SK-N-SH (cell line): ENCODE measurements at regions not wholly inside any gene's neighbourhood (a gene's known extent, or its start where the extent isn't known, plus 50 kb on each side); places are given as distances from the start of the nearest gene placed in this dataset.

Experiments used
- CTCF ChIA-PET: fragments of 300-600, 350-600 bp; formaldehyde crosslinking; extraction: SDS; loops from one replicate; lab custom pipeline; 2021; lab: Yijun Ruan, JAX
- POLR2A ChIA-PET: fragments of 350-600 bp; sonication (Branson Sonifier 250); formaldehyde crosslinking; extraction: SDS; loops from one replicate; lab custom pipeline; 2020; ENCODE audit warnings: antibody characterized with exemption, inconsistent platforms; lab: Yijun Ruan, JAX
- DNase-seq: peaks from one replicate; pipeline ENCODE4 v3.0.0; 2012
- H2AFZ ChIP-seq: fragments of 200-600 bp; sonication (generic); 2 replicates; pipeline ENCODE4 v1.8.1; 2016; ENCODE audit warnings: antibody characterized with exemption, mild to moderate bottlenecking, low read depth
- H3F3A ChIP-seq: fragments of 200-600 bp; sonication (generic); replicated peaks from 2 replicates; pipeline ENCODE3; 2016; ENCODE audit warnings: antibody characterized with exemption, mild to moderate bottlenecking; ENCODE audit not compliant: insufficient read depth
- H3K27ac ChIP-seq, 2 experiments: fragments of 200-500 bp in 1 of 2; fragments of 200-600 bp in 1 of 2; sonication (Bioruptor generic) in 1 of 2; sonication (generic), shearing (Covaris generic) in 1 of 2; 2 replicates each; pipeline versions ENCODE4 v1.5.1 to v1.6.1; 2014 to 2016; ENCODE audit warnings: low read depth in 2 of 2, inconsistent platforms in 1 of 2, low read length in 1 of 2, mild to moderate bottlenecking in 1 of 2, mixed read lengths in 1 of 2
- H3K27me3 ChIP-seq: fragments of 200-600 bp; sonication (generic), shearing (Covaris generic); 2 replicates; pipeline ENCODE4 v1.6.1; 2016; ENCODE audit warnings: mixed run types; ENCODE audit not compliant: insufficient read depth
- H3K36me3 ChIP-seq, 2 experiments: fragments of 200-500 bp in 1 of 2; fragments of 200-600 bp in 1 of 2; sonication (Bioruptor generic) in 1 of 2; sonication (generic) in 1 of 2; replicated peaks in 1 of 2; 2 replicates each; pipeline versions ENCODE3 to v1.5.1; 2014 to 2016; ENCODE audit warnings: low read length in 1 of 2, mild to moderate bottlenecking in 1 of 2; ENCODE audit not compliant: insufficient read depth in 2 of 2, control insufficient read depth in 1 of 2
- H3K4me1 ChIP-seq, 2 experiments: fragments of 200-500 bp in 1 of 2; fragments of 200-600 bp in 1 of 2; sonication (Bioruptor generic) in 1 of 2; sonication (generic), shearing (Covaris generic) in 1 of 2; 2 replicates each; pipeline versions ENCODE4 v1.5.1 to v1.6.1; 2014 to 2016; ENCODE audit warnings: low read depth in 1 of 2, low read length in 1 of 2, mixed run types in 1 of 2; ENCODE audit not compliant: insufficient read depth in 2 of 2, control insufficient read depth in 1 of 2
- H3K4me2 ChIP-seq: fragments of 200-600 bp; sonication (generic), shearing (Covaris generic); 2 replicates; pipeline ENCODE4 v1.6.1; 2017; ENCODE audit warnings: mixed run types
- H3K4me3 ChIP-seq, 2 experiments: fragments of 200-500 bp in 1 of 2; fragments of 200-600 bp in 1 of 2; sonication (Bioruptor generic) in 1 of 2; sonication (generic), shearing (Covaris generic) in 1 of 2; 2 replicates each; pipeline versions ENCODE4 v1.5.1 to v1.8.1; 2014 to 2016; ENCODE audit warnings: low read depth in 2 of 2, inconsistent platforms in 1 of 2, low read length in 1 of 2, mild to moderate bottlenecking in 1 of 2, mixed read lengths in 1 of 2, moderate library complexity in 1 of 2
- H3K79me2 ChIP-seq: fragments of 200-600 bp; sonication (generic); 2 replicates; pipeline ENCODE4 v1.8.1; 2017; ENCODE audit warnings: mild to moderate bottlenecking; ENCODE audit not compliant: insufficient read depth
- H3K9ac ChIP-seq: fragments of 200-600 bp; sonication (generic); 2 replicates; pipeline ENCODE4 v1.6.1; 2017; ENCODE audit warnings: mixed run types
- H3K9me2 ChIP-seq: fragments of 200-600 bp; sonication (generic); 2 replicates; pipeline ENCODE4 v1.6.1; 2017; ENCODE audit warnings: mixed run types
- H3K9me3 ChIP-seq: fragments of 200-600 bp; sonication (generic); 2 replicates; pipeline ENCODE4 v1.6.1; 2017; ENCODE audit warnings: mixed run types, mild to moderate bottlenecking, moderate library complexity
- H4K20me1 ChIP-seq: fragments of 200-600 bp; sonication (generic); 2 replicates; pipeline ENCODE4 v1.6.1; 2017; ENCODE audit warnings: mild to moderate bottlenecking, mixed run types; ENCODE audit not compliant: insufficient read depth
- CHD2 ChIP-seq: fragments of 150-350 bp; IDR thresholded peaks from 2 replicates; pipeline ENCODE4 v1.6.1; 2018; ENCODE audit warnings: low read length; ENCODE audit not compliant: partially characterized antibody
- EP300 ChIP-seq, 2 experiments: IDR thresholded peaks; 2 replicates each; pipeline versions ENCODE4 v1.4.0 to v1.6.1; 2012; ENCODE audit warnings: borderline replicate concordance in 1 of 2, low read depth in 1 of 2, low read length in 1 of 2
- FOXJ3 ChIP-seq: sonication (generic); formaldehyde crosslinking; IDR thresholded peaks from 2 replicates; pipeline ENCODE4 v1.5.1; 2020; ENCODE audit warnings: mild to moderate bottlenecking, missing genetic modification reagents
- FOXM1 ChIP-seq: IDR thresholded peaks from 2 replicates; pipeline ENCODE4 v1.4.0; 2012; ENCODE audit warnings: low read depth, mild to moderate bottlenecking
- IRF3 ChIP-seq: fragments of 150-350 bp; IDR thresholded peaks from 2 replicates; pipeline ENCODE4 v1.6.1; 2016; ENCODE audit warnings: mild to moderate bottlenecking, low read depth, low read length
- MEF2A ChIP-seq: IDR thresholded peaks from 2 replicates; pipeline ENCODE4 v1.4.0; 2012; ENCODE audit warnings: low read depth, borderline replicate concordance
- MXI1 ChIP-seq: IDR thresholded peaks from 2 replicates; pipeline ENCODE4 v1.6.1; 2012; ENCODE audit warnings: mild to moderate bottlenecking, low read depth, low read length, improper control_type of control experiment
- NFIC ChIP-seq: IDR thresholded peaks from 2 replicates; pipeline ENCODE4 v1.4.0; 2012; ENCODE audit warnings: borderline replicate concordance
- PBX3 ChIP-seq: IDR thresholded peaks from 2 replicates; pipeline ENCODE4; 2012
- POLR2AphosphoS5 ChIP-seq: IDR thresholded peaks from 2 replicates; pipeline ENCODE4 v1.6.1; 2012; ENCODE audit warnings: low read depth, low read length
- RCOR1 ChIP-seq: fragments of 150-350 bp; IDR thresholded peaks from 2 replicates; pipeline ENCODE4 v1.6.1; 2017; ENCODE audit warnings: antibody characterized with exemption, low read length
- RFX5 ChIP-seq: IDR thresholded peaks from 2 replicates; pipeline ENCODE4 v1.6.1; 2012; ENCODE audit warnings: mild to moderate bottlenecking, improper control_type of control experiment, low read length
- RXRA ChIP-seq: IDR thresholded peaks from 2 replicates; pipeline ENCODE4 v1.4.0; 2012; ENCODE audit warnings: low read depth, mild to moderate bottlenecking, borderline replicate concordance
- SIN3A ChIP-seq: IDR thresholded peaks from 2 replicates; pipeline ENCODE4 v1.6.1; 2012; ENCODE audit warnings: low read depth, mild to moderate bottlenecking, low read length, moderate library complexity, borderline replicate concordance
- TEAD4 ChIP-seq: IDR thresholded peaks from 2 replicates; pipeline ENCODE4 v1.4.0; 2012; ENCODE audit warnings: mild to moderate bottlenecking, borderline replicate concordance; ENCODE audit not compliant: insufficient read depth
- USF2 ChIP-seq: fragments of 150-350 bp; IDR thresholded peaks from 2 replicates; pipeline ENCODE4 v1.6.1; 2017; ENCODE audit warnings: antibody characterized with exemption, low read length, low read depth, borderline replicate concordance
- YY1 ChIP-seq: IDR thresholded peaks from 2 replicates; pipeline ENCODE4 v1.4.0; 2012; ENCODE audit warnings: low read depth, mild to moderate bottlenecking
- WGBS: methylation state at CpG from one replicate; pipeline ENCODE4 v1.1.6; 2017; ENCODE audit warnings: low lambda C conversion rate; 5-methylcytosine and 5-hydroxymethylcytosine counted together

- no peak for TF ChIP-seq POLR2AphosphoS5
- TF ChIP-seq, all 33 proteins: peak for 0
Measured at GRCh38 chr5:125194883-125195282, 448.4 kb upstream of the ZNF608 start (continued).

GRCh38 chr5:125196481-125197111 is 450.2 kb upstream of the ZNF608 start:
- no peaks in the 10 kb centered on the region for H3K79me2 ChIP-seq
- H3K4me1 ChIP-seq = peaks cover 11 to 48% of the 10 kb centered on the region in 2 experiments
- no peaks in the 10 kb centered on the region for H4K20me1 ChIP-seq
- 95% methylated on average over 13 of the region's 13 CpGs for WGBS
- H3K9me2 ChIP-seq = no peaks in the 10 kb centered on the region
- no peak overlapping the region for H3K9ac ChIP-seq
- TF ChIP-seq IRF3 = no peak
- TF ChIP-seq SIN3A = no peak
- TF ChIP-seq YY1 = no peak
- no peak for TF ChIP-seq RFX5
- no peak for TF ChIP-seq PBX3
- TF ChIP-seq FOXJ3 (CRISPR knock-in tag) = no peak
- TF ChIP-seq RXRA = no peak
- no peak for TF ChIP-seq NFIC
- TF ChIP-seq TEAD4 = no peak
- TF ChIP-seq FOXM1 = no peak
- TF ChIP-seq CHD2 = no peak
- no peak for TF ChIP-seq RCOR1
- H3K9me3 ChIP-seq = no peaks in the 10 kb centered on the region
- H3F3A ChIP-seq = peaks cover 8% of the 10 kb centered on the region
- no peak for DNase-seq
- POLR2A ChIA-PET = interaction anchor here (1.4 kb wide), 1 partner anchor 448 kb away, joined by 5 read pairs; no protein-coding TSS in a partner anchor
- H3K4me3 ChIP-seq = no peak overlapping the region
- no peak overlapping the region for H2AFZ ChIP-seq
- no peak overlapping the region for H3K4me2 ChIP-seq
- peak overlapping the region in 1 of 2 experiments; percentile 5; a peak in 1 of 4 replicates for H3K27ac ChIP-seq
- H3K36me3 ChIP-seq = no peaks in the 10 kb centered on the region
- H3K27me3 ChIP-seq = no peaks in the 10 kb centered on the region
- CTCF ChIA-PET = interaction anchor here (0.7 kb wide), 1 partner anchor 1409 kb away, joined by 3 read pairs; no protein-coding TSS in a partner anchor

- POLR2A ChIA-PET = interaction anchor here (0.5 to 1.4 kb wide), 2 partner anchors 449 to 470 kb away, joined by 3 to 5 read pairs; no protein-coding TSS in a partner anchor
- peak overlapping the region in 1 of 2 experiments; percentile 28; a peak in 2 of 4 replicates for H3K27ac ChIP-seq
- no peaks in the 10 kb centered on the region for H3K9me3 ChIP-seq
- no peaks in the 10 kb centered on the region for H4K20me1 ChIP-seq
- peaks cover 11 to 48% of the 10 kb centered on the region in 2 experiments for H3K4me1 ChIP-seq
- no peak for DNase-seq
- no peak for TF ChIP-seq USF2
- no peak for TF ChIP-seq SIN3A
- TF ChIP-seq MEF2A = no peak
- TF ChIP-seq POLR2AphosphoS5 = no peak
- TF ChIP-seq MXI1 = no peak
- no peak for TF ChIP-seq EP300 (IDR thresholded peaks at IDR 0.05; ENCODE audit: borderline replicate concordance in 1 of 2, low read depth in 1 of 2, low read length in 1 of 2)
- 90% methylated on average over 2 of the region's 2 CpGs for WGBS
- H3K9me2 ChIP-seq = no peaks in the 10 kb centered on the region
- no peaks in the 10 kb centered on the region for H3K36me3 ChIP-seq
- peaks cover 8% of the 10 kb centered on the region for H3F3A ChIP-seq
- H3K9ac ChIP-seq = no peak overlapping the region
- H3K4me2 ChIP-seq = no peak overlapping the region
- no peaks in the 10 kb centered on the region for H3K27me3 ChIP-seq
- CTCF ChIA-PET = no interaction called here
- no peaks in the 10 kb centered on the region for H3K79me2 ChIP-seq
- H2AFZ ChIP-seq = no peak overlapping the region
- H3K4me3 ChIP-seq = no peak overlapping the region
Measured at GRCh38 chr5:125197321-125197720, 450.9 kb upstream of the ZNF608 start.
